HG03439 (cell line): ENCODE measurements at regions not wholly inside any gene's neighbourhood (a gene's known extent, or its start where the extent isn't known, plus 50 kb on each side); places are given as distances from the start of the nearest gene placed in this dataset.

ENCODE experiments used
- ATAC-seq: cut with Tn5 transposase; IDR thresholded peaks from one replicate; pipeline ENCODE4 v1.9.1; 2021; ENCODE audit warnings: mild to moderate bottlenecking, moderate library complexity; ENCODE audit not compliant: unreplicated experiment

DNA sequence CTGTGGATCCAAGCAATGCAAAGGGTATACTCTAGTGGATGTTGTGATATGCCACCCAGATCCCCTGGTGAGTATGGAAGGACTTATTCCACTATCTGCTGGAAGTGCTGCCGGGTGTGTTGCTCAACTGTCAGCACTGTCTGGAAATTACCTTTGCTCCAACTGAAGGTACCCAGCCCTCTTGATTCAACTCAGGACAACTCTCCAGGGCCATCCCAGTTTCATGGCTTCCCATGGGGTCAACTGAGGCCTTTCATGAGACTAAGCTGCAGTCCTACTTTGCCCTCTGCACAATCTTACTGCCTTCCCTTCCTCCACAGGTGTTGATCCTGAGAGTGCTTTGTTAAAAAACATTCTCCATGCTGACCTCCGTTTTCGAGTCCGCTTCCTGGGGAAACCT lies 99.8 kb downstream of the SPRY1 start:
- no peak for ATAC-seq

DNA sequence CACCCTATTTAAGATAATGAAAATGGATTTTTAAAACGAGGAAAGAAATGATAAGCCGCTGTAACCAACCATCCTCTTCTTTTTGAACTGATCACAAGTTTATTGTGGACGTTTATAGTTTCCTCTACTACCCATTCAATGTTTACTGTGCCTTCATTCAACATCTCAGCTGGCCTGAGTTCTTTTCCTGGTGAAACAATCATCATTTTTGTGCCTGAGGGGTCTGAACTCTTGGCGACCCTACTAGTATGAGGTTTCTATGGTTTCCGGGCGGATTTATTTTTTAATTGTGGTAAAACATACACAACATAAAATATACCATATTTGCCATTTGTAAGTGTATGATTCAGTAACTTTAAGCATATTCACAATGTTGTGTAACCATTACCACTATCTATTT lies 100.7 kb downstream of the SPRY1 start:
- no peak for ATAC-seq

DNA sequence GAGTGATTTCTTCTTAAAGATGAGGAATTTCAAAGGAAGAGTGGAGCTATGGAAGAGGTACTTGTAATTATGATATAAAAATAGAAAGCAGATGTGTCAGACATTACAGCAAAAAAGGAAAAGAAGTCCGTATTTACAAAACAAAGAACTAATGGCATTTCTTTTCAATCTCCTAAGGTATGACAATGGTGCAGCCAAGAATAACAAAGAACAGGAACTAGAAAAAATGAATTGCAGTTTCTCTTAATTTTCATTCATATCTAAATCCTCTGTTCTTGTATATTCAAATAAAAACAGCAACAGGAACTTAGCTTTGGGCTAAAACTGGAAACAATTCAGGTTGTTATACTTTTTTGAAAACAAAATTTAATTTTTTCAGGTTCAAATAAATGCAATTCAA lies 105.1 kb downstream of the SPRY1 start:
- ATAC-seq: no peak

DNA sequence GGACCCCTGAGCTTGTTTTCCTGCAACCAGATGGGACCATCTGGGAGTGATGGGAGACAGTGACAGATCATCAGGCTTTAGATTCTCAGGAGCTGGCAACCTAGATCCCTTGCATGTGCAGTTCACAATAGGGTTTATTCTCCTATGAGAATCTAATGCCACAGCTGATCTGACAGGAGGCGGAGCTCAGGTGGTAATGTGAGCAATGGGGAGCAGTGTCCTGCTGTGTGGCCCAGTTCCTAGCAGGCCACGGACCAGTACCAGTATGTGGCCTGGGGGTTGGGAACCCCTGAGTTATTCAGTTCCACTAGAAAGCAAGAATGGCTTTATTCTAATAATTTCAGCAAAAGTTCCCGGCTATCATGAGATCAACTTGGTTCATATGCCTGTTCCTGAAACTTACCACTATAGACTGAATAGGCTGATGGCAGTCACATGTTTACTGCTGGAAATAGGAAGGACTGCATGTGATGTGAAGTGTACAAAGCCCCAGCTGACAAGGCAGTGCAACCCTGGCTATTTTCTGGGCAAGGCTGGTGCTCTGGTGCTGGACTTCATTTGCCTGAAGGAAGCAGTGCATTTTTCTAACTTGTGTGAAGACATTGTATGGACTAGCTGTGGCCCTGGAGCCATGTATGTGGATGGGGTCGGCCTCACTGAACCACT lies 107.2 kb downstream of the SPRY1 start:
- no peak for ATAC-seq

DNA sequence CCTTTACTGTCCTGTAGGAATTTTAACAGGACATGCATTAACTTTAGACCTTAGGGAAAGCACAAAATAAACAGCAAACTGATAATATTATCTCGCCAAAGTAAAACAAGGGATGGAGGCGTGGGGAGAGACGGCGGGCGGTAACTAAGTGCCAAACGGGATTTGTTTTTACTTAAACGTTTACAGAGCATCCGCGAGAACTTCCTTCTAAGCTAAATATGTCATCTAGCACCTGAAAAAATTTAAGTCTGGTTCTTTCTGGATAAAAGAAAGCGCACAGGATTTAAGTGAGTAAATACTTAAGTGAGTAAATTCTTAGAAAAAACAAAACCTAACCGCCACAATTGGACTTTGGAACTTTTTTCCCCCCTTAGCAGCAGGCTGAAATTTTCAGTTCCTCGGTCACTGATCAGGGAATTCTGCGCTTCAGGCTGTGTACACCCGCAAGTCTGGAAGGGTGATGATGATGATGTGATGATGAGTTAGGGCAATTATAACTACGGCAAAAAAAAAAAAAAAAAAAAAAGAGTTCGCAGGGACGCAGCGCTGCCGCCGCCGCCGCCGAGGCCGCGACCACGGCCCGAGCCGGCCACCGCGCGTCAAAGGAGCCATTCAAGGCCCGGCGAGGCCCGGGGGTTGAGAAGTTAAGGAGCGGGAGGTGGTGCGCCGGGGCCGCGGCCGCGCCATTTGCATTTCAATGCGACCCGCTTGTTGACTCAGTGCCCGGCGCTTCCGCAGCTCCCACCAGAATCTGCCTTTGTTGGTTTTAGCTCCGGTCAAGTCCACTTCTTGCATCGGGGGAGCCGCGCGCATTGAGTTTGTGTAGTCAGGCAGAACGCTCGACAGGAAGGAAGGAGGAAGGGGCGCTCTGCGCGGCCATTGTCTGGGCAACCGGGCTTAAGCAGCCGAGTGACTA lies 108.8 kb downstream of the SPRY1 start:
- ATAC-seq: no peak

DNA sequence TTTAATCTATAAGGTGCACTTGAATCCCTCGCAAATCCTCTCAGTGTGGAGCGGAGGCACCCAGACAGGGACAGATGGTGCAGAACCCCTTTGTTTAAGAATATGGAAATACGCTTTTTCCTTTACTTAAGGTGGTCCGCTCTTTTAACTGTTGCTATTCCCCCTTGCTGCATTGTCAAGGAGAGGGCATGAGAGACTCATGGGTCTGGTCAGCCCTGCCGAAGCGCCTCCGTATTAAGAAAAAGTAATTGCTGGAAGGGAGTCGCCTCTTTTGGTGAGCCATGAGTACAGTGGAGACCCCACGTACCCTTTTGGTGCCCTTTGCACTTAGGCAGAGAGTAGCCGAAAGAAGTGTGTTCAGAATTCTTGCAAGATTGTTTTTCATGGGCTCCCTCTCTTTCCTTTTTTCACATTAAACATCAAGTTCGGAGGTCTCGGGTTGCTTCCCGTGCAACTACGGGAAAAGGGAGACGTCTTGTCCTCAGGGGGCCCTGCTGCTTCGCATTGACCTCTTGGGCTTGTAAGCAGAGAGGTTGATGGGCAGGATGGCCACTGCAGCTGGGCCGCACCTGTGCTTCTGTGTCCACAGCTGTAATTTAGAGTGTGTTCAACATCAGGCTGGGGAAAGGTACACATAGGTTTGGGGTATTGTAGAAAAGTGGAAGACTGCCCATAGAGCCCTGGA lies 109.6 kb downstream of the SPRY1 start:
- ATAC-seq: no peak

DNA sequence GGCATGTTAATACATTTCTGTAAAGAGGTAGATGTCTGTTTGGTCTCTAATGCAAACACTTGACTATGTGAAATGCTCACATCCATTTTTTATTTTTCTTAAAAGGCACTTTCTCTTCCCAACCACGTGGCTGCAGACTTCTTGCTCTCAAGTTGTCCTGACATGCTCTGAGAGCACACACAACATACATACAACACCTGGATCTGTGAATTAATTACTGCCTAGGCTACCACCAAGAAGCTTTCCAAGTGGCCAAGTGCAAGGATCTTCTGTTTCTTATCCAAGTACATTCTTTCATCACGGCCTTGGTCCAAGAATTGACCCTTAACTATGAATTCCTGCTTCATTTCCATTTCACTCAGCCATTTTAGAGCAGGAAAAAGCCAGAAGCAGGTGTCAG lies 110.8 kb downstream of the SPRY1 start:
- ATAC-seq: no peak

DNA sequence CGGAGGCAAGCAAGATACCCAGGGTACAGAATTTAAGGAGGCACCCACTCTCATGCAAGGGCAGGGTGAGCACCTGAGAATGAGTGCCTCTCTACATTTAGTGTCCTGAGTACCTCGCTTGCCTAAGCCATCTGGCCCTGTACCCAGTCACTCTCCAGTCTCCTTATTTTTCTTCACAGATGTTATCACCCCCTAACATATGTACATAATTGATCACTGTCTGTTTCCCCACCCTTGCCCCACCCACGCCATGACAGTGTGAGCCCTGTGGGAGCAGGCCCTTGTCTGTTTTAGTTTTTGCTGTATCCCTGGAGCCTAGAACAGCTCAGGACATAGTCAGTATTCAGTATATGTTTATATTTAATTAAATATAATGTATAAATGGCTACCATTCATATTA lies 113.6 kb downstream of the SPRY1 start:
- no peak for ATAC-seq

DNA sequence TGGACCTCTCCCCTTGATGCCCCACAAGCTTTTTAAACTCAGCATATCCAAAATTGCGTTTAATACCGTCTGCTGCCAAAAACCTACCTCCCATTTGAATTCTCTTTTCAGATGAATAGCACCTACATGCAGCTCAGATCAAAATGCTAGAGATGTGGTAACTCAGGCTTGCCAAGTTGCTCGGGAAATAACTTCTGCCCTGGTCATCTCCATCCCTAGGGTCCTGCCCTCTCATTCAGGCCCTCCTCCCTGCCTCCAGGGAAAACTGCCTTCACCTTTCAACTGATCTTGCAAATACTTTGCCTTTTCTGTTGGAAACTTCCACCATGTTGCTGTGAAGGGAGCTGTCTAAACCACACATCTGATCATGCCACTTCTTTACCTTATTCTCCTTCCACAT lies 114.1 kb downstream of the SPRY1 start:
- no peak for ATAC-seq

DNA sequence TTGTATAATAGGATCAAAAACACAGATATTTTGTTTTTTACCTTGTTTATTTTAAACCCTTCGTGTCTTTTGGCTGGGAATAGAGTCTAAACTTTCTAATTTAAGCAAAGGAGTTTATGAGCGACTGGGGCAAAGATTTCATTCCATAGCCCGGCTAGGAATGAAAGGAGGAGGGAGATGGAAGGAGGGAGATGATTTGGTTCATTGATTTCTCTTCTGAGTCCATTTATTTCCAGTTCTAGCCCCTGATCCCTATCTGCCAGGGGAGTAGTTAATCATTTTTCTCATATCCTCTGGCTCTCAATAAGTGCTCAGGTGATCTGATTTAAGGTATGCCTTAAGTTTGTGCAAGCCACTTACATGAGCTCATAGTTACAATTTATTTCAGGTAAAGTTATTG lies 120.0 kb downstream of the SPRY1 start:
- ATAC-seq: no peak

DNA sequence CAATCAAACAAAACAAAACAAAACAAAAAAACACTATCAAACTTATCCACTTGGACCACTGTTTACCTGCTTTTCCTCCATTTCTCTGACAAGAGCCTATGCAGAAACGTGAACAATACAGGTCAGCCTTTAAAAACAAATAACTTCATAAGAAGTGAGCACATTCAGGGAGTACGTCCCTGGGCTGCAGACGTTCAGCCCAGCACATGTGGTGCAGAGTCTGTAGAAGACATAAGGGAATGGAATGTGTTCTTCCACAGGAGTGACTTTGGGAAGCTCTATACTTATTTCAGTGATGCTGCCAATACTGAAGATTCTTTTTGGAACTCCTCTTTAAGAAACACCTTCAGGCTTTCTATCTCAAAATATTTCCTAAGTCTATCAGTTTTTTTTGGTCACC lies 120.6 kb downstream of the SPRY1 start:
- ATAC-seq: no peak

DNA sequence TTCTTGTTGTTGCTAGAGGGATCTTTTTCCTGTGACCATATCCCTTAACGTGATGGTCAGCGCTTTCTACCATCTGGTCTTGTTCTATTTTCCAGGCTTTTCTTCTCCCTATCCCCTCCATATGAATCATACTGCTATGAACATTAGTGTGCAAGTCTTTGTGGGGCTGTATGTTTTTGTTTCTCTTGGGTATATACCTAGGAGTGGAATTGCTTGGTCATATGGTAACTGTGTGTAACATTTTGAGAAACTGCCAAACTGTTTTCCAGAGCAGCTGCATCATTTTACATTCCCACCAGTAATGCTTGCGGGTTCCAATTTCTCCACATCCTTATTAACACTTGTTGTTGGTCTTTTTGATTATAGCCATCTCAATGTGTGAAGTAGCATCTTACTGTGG lies 121.4 kb downstream of the SPRY1 start:
- ATAC-seq: no peak

DNA sequence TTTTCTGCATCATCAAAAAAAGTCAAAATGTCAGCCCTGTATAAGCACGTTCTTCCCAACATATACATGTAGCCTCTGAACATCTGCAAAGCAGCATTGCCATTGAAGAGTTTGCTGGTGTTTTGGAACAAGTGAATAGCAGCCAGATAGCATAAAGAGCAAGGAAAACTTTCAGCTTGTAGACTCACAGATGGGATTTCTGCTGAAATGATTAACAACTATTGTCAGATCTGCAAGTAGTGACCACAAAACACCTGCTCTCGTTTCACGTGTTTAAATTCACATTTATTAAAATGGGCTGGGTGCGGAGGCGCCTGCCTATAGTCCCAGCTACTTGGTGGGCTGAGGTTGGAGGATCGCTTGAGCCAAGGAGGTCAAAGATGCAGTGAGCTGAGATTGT lies 123.7 kb downstream of the SPRY1 start:
- no peak for ATAC-seq

DNA sequence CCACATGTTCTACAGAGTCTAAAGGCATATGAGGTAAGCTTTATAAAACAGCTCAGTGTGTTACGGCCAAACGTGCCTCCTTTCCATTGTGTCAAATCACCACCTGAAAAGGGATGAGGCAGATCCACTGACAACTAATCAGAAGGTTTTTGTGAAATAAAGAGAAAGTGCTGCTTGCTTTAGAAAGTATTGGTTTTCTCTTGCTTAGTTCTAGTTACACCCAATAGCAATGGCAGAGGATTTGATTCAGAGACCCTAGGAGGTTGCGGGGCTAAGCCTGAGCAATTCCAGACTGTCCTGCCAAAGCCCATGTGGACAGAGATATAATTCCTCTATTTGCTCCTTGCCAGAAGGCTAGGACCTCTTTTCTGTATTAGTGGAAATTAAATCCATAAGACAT lies 125.5 kb downstream of the SPRY1 start:
- ATAC-seq: no peak

DNA sequence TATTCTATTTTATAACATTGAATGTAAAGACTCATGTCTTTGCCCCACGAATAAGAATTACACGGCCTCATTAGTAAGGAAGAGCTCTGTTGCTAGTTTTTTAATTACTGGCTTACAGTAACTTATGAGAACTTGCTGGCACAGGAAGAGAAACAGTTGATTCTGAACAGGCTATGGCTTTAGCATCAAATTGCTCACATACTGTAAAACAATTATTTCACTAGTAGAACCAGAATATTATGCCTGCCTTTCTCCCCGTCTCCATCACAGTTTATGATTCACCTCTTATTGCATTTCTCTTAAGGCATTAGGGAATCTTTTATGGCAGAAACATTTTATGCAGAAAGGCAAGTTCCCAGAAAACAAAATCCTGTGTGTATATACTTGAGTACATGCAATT lies 126.1 kb downstream of the SPRY1 start:
- no peak for ATAC-seq

DNA sequence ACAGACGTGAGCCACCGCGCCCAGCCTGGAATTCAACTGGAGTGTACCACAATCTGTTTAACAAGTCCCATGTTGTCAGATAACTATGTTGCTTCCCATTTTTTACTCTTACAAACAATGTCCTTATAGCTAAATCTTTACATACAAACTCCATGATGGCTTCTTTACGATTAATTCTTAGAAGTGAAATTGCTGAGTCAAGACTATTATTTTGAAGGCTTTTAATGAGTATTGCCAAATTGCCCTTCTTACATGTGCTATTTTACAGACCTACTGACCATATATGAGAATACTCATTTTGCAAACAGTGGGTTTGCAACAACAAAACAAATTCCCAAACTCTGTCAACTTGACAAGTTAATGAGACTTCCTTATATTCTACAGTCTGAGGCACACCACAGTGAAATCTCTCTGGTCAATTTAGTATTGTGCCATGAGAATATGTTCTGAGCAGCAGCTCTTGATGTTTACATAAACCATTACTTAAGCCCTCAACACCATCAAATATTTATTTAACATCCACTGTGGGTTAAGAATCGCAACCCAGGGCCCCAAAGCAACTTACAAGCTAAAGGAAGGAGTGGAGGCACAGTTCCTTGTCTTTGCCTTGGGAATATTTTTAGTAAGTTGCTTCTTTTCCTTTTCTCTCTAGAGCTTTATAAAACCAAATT lies 128.5 kb downstream of the SPRY1 start:
- ATAC-seq: no peak

DNA sequence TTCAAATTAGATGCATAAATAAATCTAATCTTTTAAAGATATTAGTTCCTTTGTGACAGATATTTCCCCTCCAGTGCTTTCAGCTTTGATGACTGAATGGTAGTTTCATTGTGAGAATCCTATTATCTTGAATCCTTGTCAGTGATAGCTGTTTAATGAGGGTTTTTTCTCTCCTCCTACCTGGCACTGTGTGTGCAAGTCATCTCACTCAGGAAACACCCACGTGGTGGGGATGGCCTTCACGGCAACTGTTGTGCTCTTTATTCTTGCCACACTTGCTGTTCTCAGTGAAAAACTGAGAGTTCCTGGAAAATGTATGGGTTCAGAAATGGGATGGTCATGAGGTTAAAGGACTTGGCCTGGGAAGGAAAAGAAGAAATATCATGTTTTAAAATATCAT lies 129.9 kb downstream of the SPRY1 start:
- ATAC-seq: no peak

DNA sequence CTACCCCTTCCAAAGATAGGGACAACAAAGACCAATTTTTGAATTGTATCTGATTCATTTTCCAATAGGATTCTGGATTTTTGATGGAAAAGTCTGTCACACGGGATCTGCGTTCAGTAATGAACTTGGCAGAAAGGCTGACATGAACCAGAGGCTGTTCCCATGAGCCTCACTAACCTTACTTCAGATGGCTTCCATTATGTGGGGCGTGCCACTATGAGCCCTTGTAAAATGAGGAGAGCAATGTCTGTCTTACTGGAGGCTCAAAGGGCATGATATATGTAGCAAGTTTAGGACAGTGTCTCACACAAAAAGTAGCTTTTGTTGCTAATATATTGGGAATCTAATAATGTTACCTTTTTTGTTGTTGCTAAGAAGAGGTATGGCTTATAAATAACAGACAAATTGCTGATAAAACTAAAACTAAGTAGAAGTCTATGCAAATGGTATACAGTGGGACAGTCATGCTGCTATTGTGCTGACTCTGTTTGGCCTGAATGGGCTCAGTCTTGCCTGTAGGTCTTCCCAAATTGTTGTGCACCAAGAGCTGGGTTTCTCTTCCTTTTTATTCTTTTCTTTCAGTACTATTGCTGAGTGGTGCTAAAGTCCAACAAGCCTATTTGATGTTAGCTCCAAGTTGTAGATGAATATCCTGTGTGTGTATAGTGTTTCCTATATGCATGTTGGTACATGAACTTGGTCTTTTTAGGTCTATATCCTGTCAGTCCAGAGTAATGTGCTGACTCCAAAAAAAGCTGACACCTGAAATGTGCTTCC lies 132.1 kb downstream of the SPRY1 start:
- ATAC-seq: no peak

DNA sequence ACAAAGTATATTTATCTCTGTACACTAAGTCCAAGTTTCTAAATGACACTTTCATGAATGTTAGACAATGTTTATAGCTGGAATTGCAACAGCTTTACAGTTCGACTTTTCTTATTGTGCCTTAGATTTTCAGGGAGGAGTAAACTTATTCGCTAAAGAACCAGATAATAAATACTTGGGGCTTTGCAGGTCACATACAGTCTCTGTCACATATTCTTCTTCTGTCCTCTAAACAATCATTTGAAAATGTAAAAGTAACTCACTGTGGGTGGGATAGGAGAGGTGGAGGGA lies 132.6 kb downstream of the SPRY1 start:
- ATAC-seq: no peak

DNA sequence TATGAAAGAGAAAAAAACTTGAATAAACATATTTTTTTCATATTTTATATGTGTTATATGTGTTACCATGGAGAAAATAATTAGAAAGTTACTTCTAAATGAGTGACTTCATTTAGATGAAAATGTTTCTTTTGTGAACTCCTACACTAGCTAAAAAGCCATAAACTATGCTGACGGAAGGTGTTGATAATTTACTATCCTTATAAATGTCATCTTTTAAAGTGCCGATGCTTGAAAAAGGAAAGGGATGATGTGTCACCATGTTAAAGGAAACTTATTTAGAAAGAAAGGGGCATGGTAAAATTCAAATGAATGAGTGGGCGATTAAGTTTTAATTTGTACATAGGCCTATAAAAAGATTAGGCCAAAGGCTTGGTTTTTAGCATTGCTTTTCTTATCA lies 133.8 kb downstream of the SPRY1 start:
- no peak for ATAC-seq
